NCI-H510A (cell line): ENCODE measurements at regions not wholly inside any gene's neighbourhood (a gene's known extent, or its start where the extent isn't known, plus 50 kb on each side); places are given as distances from the start of the nearest gene placed in this dataset.

Source experiments
- DNase-seq: peaks from one replicate; lab custom pipeline; 2025; lab: John Stamatoyannopoulos, UW

DNA sequence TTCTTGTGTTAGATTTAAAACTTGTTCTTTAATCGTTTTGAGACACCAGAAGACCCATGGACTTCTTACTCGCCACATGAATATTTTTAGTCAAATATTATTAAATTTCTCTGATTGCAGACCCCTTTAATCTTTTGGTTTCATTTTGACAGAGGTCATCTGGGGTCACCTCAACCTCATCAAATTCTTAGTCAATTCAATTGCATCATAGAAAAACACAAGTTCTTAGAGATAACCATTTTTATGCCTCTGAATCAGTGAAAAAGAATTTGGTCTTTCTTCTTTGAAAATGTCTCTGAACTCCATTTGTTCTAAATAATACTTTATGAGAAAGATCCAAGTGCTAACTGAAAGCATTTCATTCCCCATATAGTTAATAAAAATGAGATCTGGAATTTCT, 55.2 kb upstream of the CBLN4 start:
- no peak for DNase-seq

- no peak for DNase-seq
These were observed 63.7 kb upstream of the CBLN4 start for GRCh38 chr20:56069016-56069415.

DNA sequence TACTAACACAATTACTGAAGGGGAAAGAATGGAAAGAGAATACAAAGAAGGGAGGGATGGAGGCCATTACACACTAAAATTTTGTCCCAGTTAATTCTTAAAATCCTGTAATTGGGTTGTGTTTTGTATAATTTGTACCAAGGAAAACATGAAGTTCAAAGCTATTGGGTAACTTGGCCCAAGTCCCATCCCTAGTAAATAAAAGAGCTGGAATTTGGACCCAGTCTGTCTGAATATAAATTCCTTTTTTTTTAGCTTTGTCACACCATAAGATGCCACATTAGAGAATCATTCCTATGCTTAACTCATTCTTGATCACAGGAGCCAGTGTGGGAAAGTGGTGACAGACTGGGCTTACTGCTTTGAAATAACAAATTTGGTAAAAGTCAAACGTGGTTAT, 66.8 kb upstream of the CBLN4 start:
- no peak for DNase-seq

- DNase-seq: no peak
These were observed 83.1 kb upstream of the CBLN4 start for GRCh38 chr20:56088375-56088774.

DNA sequence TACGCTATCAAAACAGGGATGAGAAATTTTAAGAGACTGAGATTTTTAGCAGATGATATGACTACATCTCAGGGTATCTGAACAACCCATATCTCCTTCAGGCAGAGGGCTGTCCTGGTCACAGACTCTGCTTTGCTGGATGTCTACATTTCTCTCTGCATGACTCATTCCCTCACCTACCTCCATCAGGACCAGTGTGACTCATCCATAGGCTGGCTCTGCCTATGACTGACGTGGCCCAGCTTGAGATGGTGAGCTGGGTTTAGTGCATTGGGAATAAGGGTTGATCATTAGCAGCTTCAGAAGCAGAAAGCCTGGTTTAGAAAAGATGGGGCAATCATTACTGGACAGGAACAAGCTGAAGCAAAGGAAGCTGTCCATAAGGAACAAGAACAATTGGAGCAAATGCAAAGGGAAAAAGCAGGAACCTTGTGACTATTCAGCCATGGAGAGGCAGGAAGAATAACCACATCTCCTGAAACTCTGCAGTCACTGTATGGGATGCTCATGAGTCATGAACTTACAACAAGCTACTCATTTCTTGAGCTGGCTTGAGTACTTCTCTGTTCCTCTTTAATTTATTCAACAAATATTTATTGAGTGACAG, 86.4 kb upstream of the CBLN4 start:
- no peak for DNase-seq

DNA sequence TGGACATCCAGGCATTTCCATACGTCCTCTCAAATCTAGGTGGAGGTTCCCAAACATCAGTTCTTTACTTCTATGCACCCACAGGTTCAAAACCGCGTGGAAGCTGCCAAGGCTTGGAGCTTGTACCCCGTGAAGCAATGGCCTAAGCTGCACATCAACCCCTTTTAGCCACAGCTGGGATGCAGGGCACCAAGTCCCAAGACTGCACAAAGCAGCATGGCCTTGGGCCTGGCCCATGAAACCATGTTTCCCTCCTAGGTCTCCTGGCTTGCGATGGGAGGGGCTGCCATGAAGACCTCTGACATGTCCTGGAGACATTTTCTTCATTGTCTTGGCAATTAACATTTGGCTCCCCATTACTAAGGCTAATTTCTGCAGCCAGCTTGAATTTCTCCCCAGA, 88.9 kb upstream of the CBLN4 start:
- DNase-seq: no peak

DNA sequence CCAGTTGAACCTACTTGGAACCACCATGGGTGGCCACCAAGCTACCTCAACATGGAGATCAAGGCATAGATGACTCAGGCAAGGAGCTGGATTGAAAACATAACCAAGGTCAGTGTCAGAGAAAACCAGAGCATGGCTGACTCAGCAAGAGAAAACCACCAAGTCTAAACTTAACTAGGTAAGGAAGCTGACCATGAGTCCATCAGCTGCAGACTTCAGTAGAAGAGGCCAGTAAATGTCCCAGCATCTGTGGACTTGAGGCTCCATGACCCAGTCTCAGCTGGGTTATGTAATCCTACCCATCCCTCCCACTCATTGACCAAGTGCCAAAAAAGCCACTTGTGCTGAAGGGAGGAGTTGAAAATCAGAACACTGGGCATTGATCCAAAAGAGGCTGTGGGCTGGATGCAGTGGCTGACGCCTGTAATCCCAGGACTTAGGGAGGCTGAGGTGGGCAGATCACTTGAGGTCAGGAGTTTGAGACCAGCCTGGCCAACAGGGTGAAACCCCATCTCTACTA, 93.7 kb upstream of the CBLN4 start:
- DNase-seq: no peak

DNA sequence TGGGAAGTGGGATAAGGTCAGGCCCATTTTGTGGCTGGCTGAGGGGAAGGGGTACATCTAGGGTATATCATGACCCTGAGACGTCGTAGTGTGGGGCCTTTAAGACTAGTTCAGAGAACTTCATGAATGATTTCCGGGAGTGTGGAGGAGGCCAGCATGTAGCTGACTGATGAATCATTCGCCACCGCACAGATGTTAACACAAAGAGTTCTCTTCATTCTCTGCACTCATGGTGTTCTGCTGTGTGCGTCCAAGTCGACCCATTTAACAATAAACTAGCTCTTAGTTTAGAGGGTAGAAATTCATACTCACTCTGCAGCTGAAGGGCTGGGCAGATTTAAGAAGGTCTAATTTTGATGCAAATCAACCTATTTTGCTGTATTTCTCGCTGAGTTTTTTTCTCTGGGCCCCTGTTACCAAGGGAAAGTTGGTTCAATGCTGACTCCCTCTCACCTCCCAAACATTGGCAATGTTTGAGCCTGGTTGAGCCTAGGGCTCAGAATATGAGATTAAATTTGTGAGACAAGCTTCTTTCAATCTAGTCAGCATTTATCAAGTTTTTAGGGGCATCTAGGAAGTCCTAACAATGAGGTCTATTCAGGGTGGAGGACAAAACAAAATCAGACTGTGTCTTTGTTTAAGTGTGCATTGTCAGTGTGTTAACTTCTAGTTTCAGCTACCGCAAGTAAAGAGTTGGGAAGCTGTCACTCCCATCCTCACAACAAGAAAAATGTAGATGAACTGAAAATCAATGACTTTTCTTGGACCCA, 106.8 kb upstream of the CBLN4 start:
- DNase-seq: no peak

- no peak for DNase-seq
These were observed 112.0 kb upstream of the CBLN4 start for GRCh38 chr20:56117350-56117749.

- DNase-seq: no peak
These were observed 116.5 kb upstream of the CBLN4 start for GRCh38 chr20:56121850-56122249.

DNA sequence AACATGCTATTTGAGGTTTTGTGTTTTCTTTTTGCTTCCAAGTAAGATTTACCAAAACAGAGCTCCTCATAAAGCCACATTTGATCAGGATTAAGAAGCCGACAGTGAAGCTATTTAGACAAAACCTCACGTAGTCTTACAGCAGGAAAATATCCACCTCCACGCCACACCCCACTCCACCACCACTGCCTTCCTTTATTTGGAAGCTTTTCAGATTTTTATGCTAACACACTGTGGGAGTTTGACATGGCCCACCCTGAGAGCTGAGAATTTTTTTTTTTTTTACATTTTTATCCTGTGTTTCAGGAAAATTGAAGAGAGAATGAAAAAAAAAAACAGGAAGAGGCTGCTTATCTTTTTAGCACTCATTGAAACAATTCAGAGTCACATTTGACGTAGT, 104.8 kb upstream of the MC3R start:
- DNase-seq: no peak

GRCh38 chr20:56151834-56152233, 96.7 kb upstream of the MC3R start:
- DNase-seq: no peak

- no peak for DNase-seq
These were observed 94.6 kb upstream of the MC3R start for GRCh38 chr20:56153926-56154325.

DNA sequence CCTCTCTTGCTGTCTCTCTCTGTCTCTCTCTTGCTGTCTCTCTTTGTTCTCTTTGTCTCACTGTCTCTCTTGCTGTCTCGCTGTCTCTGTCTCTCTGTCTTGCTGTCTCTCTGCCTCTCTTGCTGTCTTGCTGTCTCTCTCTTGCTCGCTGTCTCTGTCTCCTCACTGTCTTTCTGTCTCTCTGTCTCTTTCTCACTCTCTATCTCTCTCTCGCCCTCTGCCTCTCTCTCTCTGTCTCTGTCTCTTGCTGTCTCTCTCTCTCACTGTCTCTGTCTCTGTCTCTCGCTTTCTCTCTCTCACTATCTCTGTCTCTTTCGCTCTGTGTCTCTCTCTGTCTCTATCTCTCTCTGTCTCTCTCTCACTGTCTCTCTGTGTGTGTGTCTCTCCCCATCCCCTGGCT, 92.9 kb upstream of the MC3R start:
- DNase-seq: no peak

DNA sequence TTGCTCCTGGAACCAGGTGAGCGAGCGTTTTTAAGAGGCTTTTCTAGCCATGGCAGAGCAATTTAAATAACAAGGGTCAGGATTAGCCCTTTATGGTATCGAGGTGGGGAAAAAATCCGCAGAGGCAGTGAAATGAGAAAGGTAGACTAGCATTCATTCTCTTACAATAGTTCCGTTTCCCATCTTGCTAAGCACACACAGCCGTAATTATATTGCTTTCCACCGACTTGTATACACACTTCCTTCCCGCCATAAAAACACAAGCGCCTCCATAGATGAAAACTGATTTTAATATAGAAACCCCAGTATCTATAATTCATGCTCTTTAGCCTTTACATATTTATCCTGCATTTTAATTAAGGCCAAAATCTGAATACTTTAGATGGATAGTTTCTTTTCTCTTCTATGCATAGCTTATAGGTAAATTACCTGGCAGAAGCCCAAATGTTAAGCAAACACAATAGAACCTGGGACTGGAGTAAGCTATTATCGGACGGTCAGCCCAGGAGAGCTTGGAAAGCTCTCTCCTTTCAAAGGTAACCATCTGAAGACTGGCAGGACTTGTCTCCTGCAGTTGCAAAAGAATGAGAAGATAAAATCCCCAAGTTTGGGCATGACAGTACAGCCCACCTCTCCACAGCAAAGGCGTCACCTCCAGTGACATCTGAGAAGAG, 90.9 kb upstream of the MC3R start:
- DNase-seq: no peak

DNA sequence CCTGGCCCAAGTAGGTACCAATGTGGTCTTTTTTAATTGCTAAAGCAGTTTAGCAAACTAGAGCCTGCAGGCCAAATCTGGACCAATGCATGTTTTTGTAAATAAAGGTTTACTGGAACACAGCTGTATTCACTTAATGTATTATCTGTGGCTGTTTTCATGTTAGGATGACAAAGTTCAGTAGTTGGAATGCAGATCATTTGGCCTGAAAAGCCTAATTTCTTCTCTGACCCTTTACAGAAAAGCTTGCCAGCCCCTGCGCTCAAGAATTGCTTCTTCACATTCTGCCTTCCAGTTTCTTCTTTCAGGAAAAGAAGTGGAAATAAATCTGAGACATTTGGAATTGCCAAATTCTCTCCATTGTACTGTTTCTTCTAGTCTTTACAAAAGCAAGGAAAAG, 90.0 kb upstream of the MC3R start:
- no peak for DNase-seq

GRCh38 chr20:56160956-56161355, 87.6 kb upstream of the MC3R start:
- no peak for DNase-seq

DNA sequence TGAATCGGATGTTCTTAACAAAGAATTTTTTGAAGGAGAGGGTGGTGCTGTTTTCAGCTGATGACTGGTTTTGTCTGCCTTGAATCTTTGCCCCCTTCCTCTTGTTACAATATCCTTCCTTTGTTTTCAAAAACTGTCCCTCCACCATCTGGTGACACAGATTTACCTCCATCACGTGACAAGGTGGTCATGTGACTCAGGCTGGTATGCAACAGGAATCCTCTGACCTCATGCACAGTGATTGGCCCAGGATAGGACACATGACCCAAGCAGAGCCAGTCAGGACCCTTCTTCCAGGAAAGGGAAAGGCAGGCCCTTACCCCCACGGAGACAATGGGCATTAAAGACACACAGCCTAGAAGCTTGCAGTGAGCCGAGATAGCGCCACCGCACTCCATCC, 84.7 kb upstream of the MC3R start:
- DNase-seq: no peak

DNA sequence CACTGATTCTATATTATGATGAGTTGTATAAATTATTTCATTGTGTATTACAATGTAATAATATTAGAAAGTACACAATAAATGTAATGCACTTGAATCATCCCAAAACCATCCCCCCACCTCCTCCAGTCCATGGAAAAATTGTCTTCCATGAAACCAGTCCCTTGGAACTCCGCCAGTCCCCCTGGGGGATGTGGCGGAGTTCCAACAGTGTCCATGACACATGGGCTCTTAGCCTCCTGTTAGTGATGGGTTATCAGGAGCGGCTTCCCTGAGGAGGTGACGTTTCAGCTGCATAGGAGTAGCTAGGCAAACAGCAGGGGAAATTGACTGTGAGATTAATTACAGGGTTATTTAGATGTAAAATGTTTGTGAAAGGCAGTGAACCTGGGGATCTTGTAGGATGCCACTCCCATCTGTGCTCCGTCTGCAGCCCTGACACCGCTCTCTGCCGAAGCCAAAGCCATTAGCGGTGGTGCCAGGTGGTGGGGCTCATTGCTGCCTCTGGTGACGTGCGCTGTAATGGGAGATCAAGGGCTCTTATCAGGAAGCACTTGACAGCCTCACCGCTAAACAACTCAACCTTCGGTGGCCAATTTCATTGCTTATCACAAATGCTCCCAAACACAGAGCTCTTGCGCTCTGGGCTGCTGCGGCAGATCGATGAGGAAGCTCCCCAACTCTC, 81.6 kb upstream of the MC3R start:
- DNase-seq: peak; percentile 2

DNA sequence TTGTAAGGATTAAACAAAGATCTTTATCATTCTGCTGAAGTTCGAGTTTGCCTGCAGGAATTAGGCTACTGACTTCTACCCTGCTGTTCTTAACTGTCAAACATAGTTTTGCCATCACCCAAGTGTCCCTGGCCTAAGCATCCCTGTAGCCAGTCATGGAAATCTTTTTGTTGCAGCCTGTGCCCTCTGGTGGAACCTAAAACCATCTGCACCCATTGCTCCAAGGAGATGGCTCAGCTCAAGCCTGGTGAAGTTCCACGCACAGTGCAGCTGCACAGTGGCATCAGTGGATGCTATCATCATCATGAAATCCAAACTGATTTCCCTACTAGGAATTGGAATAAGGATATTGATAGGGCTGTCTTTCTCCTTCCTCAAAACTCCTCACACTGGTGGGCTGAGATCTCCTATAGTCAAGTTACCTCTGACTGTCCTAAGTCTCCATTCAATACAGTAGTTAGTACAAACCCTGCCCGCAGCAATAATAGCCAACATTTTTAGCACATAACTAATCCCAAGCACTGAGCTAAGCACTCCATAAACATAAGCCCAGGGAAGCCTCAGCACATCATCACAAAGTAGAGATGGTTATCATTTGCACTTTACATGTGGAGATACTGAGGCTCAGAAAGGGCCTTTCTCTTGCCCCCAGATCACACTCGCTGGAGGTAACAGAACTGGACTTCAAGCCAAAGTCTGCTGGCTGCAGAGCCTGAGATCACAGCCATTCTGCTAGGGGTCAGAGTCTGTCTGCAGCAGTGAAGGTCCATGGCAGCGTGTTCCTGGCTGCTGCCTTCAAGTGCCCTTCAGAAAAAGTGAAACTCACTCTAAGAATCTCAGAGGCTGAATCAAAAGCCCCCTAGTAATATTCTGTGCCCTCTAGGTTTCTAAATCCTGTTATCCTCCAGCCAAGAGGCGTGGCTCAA, 77.2 kb upstream of the MC3R start:
- DNase-seq: no peak

GRCh38 chr20:56173438-56173837, 75.1 kb upstream of the MC3R start:
- no peak for DNase-seq

DNA sequence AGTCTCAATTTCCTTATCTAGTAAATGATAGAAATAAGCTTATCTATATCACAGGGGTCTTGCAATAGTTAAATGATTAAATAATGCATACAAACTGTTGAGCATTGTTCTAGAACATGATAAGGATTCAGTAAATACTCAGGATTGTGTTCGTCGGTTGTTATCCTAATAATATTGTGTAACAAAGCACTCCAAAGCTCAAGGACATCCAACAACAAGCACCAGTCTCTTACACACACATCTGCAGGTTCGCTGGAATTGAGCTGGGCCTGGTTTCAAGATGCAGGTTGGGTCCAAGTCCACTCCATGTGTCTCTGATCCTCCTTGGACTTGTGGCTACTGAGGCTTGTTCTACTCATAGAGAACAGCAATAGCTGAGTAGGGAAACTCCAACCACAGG, 74.1 kb upstream of the MC3R start:
- no peak for DNase-seq
